HG03108 (cell line): ENCODE measurements at regions not wholly inside any gene's neighbourhood (a gene's known extent, or its start where the extent isn't known, plus 50 kb on each side); places are given as distances from the start of the nearest gene placed in this dataset.
"Not testable (repeated sequence)": the region's sequence is repeated elsewhere in the genome, so short reads cannot be mapped to it uniquely, and the experiment has no call there.

ENCODE experiments used
- ATAC-seq: cut with Tn5 transposase; IDR thresholded peaks from one replicate; pipeline ENCODE4 v1.9.1; 2021; ENCODE audit warnings: moderate library complexity; ENCODE audit not compliant: unreplicated experiment

DNA sequence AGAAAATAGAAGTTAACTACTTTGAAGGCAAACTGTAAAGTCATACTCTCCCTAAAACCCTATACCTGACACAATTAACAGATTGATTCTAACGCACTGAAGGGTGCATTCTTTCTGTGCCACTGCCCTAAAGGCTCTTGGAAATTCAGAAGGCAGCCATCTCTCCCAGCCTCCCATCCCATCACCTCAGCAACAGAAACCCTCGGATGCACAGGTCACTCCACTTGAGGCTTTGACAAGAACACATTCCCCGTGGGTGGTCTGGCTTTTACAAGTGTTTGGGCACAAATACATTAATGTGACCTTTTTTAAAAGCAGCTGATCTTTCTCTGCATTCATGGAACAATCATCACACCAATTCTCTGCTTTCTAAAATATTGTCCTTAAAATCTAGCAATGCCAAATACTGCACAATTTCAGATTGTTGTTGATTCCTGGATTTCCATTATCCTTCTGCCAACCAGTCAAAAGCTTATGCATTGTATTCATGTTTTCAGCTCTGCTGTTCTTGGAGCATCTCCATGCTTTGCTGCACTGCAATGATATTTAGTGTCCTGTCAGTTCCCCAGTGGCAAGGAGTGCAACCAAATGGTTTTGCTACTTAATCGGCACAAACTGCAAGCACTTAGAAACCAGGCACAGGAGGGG lies 175.6 kb downstream of the TMEM161B start:
- no peak for ATAC-seq

DNA sequence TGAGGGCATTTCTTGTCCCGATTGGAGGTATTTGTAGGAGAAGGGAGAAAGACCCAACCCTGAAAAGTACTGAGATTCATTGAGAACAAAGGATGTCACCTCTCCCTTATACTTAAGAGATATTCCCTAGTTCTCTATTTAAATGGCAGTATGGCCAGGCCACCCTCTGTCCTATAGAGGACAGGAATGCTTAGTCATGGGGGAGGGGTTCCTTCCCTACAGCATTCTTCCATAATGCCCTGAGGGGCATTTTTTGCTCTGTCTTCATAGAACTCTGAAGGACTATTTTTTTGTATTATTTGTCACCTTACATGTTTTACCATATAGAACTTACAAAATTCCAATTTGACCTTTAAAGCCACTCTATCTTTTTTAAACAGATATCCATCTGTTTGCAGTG lies 176.3 kb downstream of the TMEM161B start:
- ATAC-seq, result no peak

DNA sequence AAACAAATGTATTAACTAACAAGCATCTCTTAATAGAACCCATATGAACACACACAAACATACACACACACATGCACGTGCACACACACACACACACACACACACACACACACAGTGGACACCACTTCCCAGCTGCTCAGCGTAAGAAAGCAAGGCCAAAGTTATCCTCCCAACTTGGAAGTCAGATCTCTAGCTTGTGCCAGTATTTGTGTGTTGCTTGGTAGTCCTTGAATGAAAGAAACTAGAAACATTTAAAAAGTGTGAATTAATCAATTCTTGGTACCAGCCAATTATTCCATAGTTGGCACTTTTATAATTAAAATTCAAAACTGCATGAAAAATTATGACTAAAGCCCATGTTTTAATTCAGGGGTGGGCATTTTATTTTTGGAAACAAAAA lies 178.1 kb downstream of the TMEM161B start:
- no peak for ATAC-seq

DNA sequence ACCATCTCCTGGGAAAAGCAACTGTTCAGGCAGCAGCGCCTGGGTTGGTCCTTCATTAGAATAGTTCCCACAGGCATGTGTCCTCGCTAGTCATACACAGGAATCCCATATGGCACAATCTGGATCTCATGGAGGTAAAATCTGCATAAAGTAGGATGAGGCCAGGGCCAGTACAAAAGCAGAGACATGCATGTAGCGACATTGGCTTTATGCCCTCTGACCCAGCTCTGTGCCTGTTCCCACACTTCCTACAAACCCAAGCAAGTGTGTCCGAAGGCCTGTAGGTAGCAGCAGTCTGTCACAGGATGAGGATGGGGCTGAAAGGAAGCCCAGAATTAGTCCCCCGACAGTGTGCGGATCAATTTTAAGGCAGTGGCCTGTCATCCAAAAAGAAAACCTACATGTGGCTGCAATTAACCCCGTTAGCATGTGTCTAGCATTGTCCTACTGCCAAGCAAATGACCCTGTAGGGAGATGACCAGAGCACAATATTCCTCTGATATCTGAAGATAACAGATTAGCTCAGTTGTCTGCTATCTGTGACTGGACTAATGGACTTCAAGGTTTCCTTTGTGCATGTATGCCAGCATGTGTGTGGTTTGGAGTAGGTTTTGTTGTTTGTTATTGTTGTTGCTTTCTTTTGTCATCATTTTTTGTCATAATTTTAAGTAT lies 178.8 kb downstream of the TMEM161B start:
- ATAC-seq, result no peak

DNA sequence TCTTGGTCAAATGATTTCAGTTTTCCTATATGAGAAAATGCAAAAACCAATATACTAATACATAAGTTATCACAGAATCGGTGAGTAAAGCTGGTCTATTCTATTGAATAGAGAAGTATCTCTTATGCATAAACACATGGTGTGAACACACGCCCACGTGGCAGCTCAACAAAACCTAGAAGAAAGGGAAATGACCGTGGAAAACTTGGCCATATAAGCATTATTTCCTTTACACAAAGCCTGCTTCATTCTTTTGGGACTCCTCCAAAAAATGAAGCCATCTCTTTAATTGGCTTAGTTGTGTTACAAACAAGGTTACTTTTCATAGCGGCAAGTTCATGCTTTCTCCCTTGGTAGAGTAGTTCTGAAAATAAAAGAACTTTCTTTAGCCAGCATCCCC lies 183.2 kb downstream of the TMEM161B start:
- no peak for ATAC-seq

DNA sequence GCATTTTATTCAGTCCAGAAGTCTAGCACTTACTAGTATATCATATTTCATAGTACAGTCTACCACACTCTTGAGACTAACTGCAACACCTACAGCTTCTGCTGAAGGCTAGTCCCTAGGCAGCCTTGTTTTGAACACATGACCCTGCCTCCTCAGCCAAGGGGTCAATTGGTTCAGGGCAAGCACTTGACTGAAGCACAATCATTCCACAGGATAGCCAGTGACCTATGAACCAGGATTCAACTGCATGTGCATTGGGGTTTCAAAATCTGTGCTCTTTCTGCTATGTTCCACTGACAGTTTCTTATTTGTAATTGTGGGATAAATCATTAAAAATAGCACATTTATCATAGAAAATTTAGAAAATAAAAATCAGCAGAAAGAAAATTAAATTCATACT lies 186.8 kb downstream of the TMEM161B start:
- ATAC-seq, result no peak

DNA sequence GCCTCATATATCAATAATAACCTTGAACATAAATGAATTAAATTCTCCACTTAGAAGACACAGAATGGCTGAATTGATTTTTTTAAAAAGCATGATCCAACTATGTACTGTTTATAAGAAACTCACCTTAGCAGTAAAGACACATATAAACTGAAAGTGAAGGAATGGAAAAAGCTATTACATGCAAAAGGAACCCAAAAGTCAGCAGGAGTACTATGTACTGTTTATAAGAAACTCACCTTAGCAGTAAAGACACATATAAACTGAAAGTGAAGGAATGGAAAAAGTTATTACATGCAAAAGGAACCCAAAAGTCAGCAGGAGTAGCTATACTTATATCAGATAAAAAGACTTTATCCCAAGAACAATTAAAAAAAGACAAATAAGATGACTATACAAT lies 204.8 kb downstream of the TMEM161B start:
- no peak for ATAC-seq

DNA sequence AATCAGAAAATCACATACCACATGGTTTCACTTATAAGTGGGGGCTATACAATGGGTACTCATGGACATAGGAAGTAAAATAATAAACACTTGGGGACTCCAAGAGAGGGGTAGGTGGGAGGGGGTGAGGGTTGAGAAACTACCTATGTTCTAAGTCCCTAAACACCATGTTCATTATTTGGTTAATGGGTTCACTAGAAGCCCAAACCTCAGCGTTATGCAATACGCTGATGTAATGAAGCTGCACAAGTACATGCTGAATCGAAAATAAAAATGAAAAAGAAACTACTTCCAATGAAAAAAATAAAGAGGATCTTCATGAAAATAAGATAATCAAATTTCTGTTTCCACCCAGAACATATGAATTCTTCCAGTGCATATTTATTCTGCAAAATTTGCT lies 208.5 kb downstream of the TMEM161B start:
- no peak for ATAC-seq

DNA sequence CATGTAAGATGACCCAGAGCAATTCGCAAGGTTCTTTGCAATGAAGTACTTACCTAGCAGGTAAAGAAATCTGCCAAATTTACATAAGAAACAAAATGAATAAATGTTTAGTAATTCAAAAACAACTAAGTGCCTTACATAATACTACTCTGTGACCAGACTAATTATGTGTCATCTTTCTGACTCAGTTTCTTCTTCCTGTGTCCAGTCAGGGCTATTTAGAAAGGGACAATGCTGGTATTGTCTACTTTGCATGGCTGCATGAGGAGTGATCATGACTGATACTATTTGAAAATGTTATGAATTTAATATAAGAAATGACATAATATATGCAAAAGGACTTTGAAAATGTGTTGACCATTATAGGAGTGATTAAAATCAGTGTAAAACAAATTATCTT lies 210.0 kb downstream of the TMEM161B start:
- no peak for ATAC-seq

DNA sequence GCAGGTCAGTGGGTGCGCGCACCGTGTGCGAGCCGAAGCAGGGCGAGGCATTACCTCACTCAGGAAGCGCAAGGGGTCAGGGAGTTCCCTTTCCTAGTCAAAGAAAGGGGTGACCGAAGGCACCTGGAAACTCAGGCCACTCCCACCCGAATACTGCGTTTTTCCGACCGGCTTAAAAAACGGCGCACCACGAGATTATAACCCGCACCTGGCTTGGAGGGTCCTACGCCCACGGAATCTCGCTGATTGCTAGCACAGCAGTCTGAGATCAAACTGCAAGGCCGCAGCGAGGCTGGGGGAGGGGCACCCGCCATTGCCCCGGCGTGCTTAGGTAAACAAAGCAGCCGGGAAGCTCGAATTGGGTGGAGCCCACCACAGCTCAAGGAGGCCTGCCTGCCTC lies 216.2 kb downstream of the TMEM161B start:
- not testable (repeated sequence) for ATAC-seq

DNA sequence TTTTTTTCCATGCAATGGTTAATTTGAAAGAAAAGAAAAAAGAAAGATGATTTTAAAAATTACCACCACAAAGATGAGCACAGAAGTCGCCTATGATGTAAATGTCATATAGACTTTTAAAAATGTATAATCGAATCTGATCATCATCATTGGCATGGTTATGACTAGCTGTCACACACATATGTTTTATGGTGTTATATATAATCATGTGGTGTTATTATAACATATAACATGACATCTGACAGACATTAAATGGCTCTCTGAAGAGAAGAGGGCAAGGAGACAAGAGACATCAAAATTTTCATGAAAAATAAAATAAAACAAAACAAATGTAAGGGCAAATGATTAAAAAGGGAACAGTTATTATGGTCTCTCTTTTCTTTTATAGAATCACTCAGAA lies 217.5 kb downstream of the TMEM161B start:
- ATAC-seq, result no peak

DNA sequence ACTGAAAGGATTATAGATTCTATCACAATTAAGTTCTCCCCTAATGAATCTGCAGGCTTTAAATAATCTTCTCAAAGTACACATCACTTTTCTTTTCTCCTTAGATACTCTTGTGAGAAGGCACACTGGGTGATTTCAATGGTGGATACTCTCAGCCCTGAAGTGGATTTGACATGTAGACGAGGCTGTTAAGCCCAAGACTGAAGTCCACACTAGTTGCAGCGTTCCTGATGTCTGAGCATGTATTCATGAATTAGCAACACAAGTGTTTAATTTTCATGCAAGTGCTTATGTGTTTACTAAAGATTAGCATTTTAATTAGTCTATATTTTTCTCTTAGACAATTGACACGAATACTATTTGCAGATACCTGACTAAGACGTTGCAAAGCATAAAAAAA lies 218.9 kb downstream of the TMEM161B start:
- ATAC-seq, result no peak

DNA sequence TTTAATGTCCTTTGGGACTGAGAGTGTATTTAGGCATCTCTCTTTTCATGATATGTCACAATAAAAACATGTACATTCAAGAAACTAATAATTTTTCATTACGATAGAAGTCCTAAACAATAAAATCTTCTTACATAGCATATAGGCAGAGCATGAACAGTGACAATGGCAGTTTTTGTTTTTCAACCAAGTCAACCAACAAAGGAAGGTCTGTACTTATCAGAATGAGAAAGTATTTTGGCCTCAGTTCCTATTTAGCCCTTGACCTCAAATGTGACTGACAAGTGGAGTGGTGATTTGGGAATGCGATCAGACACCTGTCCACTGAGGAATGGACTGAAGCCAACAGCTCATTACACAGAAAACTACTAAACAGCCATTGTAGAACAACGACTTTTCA lies 219.5 kb downstream of the TMEM161B start:
- ATAC-seq, result no peak

DNA sequence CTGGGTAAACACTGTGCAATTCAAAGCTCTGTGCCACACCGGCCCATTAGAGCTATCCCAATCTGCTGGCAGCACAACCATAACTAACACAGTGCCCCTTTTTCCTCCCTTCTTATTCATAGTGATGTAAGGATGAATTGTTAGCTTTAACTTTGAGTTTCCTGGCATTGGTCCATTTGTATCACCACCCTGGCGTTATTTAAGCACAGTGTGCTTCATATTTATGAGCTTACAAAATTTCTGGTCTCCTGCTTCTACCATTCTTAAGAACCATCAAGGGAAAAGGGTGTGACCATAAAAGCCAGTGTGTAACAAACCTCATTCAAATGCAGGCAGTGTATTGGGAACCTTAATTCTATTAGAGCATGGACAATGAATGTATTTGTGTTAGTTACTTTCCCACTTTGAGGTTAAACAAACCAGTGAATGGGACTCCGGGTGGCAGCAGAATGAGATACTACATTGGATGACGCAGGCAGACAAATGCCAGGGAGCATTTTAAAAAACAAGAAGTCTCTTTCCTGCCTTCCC lies 222.6 kb downstream of the TMEM161B start:
- ATAC-seq, result no peak

DNA sequence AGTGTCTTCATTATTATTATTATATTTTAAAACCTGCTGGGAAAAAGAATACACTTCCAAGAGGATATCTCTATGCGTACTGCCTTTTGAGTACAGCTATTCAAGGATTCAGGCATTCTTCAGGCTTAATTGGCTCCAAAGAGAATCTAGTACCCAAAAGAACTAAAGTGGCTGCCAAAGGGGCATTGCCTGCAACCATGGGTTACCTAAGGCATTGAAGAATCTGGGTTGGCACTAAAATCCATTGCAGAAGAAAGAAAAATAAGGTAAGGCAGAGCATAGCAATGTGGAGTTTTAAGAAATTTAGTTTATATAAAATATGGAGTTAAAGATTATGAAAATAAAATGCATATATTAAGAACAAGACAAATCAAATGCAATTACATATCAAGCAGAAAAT lies 223.5 kb downstream of the TMEM161B start:
- no peak for ATAC-seq

DNA sequence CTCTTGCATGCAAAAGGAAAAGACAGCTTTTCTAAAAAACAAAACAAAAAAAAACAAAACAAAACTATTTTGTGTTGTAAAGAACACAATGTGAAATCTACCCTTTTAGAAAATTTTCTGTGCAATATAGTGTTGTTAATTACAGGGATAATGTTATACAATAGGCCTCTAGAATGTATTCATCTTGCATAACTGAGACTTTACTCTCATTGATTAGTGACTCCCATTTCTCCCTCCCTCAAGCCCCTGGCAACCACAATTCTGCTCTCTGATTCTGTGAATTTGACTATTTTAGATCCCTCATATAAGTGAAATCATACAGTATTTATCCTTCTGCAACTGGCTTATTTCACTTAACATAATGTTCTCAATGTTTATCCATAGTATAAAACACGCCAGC lies 234.1 kb downstream of the TMEM161B start:
- ATAC-seq, result no peak

DNA sequence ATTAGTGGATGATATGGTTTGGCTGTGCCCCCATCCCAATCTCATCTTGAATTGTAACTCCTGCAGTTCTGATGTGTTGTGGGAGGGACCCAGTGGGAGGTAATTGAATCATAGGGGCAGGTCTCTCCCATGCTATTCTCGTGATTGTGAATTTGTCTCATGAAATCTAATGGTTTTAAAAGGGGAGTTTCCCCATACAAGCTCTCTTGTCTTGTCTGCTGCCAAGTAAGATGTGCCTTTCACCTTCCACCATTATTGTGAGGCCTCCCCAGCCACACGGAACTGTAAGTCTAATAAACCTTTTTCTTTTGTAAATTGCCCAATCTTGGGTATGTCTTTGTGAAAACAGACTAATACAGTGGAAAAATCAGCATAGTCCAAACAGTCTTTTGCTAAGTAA lies 235.5 kb downstream of the TMEM161B start:
- no peak for ATAC-seq

DNA sequence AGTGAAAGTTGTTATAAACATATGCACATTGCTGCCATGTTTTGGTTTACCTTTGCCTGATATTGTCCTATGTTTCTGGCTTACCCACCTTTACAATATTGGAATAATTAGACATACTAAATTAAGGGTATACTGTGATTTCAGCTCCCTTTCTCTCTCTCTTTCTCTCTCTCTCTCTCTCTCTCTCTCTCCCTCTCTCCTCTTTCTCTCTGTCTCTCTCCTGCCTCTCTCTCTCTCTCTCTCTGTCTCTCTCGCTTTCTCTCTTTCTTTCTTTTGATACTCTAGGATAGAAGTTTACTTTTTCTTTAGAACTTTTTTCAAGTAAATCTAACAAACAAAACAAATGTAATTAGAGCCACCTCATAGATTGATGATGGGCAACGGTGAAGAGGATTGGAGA lies 239.6 kb downstream of the TMEM161B start:
- ATAC-seq, result no peak

DNA sequence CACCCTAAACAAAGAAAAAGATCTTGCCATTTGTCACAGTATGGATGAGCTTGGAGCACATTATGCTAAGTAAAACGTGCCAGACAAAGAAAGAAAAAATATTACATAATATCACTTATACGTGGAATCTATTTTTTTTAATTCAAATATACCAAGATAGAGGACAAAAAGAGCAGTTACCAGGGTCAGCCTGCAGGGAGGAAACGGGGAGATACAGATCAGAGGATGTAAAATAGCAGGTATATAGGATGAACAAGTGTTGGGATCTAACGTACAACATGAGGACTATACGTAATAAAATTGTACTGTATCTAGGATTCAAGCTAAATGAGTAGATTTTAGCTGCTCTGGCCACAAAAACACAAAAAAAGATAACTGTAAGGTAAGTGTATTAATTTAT lies 247.5 kb downstream of the TMEM161B start:
- ATAC-seq, result no peak

DNA sequence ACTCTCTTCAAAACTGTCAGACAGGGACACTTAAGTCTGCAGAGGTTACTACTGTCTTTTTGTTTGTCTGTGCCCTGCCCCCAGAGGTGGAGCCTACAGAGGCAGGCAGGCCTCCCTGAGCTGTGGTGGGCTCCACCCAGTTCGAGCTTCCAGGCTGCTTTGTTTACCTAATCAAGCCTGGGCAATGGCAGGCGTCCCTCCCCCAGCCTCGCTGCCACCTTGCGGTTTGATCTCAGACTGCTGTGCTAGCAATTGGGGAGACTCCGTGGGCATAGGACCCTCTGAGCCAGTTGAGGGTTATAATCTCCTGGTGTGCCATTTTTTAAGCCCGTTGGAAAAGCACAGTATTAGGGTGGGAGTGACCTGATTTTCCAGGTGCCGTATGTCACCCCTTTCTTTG lies 253.7 kb downstream of the TMEM161B start:
- not testable (repeated sequence) for ATAC-seq

DNA sequence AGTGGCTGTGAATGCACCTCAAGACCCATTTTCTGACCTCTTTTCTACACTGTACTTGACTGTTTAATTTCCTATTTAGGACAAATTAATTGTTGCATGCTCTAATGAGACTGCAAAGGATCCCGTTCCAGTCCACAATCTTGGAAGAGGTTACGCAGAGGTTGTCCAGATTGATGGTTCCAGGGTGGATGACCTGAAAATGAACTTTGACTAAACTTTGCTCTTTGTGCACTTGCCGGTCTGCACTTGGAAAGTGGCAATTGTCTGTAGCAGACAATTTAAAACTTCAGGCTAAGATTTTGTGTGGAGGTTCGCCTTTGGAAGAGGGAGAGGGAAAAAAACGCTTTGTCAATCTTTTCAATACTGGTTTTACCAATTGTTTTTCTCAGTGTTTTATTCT lies 267.8 kb downstream of the TMEM161B start:
- no peak for ATAC-seq

DNA sequence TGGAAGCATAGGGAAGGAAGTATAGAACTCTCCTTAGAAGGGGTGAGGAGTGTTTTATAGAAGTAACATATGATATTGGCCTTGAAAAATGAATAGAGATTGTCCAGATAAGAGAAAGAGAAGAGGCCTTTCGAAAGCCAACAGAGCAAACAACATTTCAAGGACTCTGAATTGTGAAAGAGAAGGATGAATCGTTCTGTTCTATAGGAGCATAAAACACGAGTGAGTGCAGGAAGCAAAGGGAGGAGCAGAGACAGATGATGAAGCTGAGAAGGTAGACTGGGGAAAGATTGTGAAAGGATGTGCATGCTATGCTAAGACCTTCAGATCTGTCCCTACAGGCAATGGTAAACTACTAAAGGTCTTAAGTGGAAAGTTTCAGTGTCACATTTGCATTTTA lies 271.0 kb downstream of the TMEM161B start:
- no peak for ATAC-seq

DNA sequence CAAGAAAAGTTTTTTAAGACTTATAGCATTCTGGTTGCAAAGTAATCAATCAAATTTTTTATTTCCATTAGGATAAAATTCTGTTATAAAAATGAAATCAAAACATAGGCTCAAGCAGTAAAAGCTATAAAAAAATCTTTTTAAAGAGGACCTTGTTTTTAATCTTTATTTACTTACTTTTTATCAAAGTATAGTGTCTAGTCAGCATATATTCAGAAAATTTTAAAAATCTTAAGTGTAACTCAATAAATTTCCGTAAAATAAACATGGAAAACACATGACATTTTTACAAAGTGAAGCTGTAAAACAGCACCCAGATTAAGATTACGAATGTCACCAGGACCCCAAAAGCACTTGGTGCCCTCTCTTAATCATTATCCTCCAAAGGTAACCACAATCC lies 302.4 kb downstream of the TMEM161B start:
- ATAC-seq, result no peak
